Sigmoid colon (tissue), 6 donors: ENCODE measurements at regions not wholly inside any gene's neighbourhood (a gene's known extent, or its start where the extent isn't known, plus 50 kb on each side); places are given as distances from the start of the nearest gene placed in this dataset.

Source experiments
- DNase-seq: peaks from one replicate; pipeline ENCODE4 v3.0.0-alpha.2; 2019
- H3K27ac ChIP-seq, 4 donors: fragments of 200-600 bp; sonication (generic); one replicate each; pipeline ENCODE4 v1.5.1; 2016 to 2019; ENCODE audit warnings: mild to moderate bottlenecking in 1 of 4
- H3K27me3 ChIP-seq, 3 donors: fragments of 200-600 bp; sonication (generic); one replicate each; pipeline ENCODE4 v1.5.1; 2019; ENCODE audit warnings: mild to moderate bottlenecking in 1 of 3
- H3K36me3 ChIP-seq, 4 donors: fragments of 200-600 bp; sonication (generic); one replicate each; pipeline ENCODE4 v1.5.1; 2016 to 2019
- H3K4me1 ChIP-seq, 4 donors: fragments of 200-600 bp; sonication (generic); one replicate each; pipeline ENCODE4 v1.5.1; 2017 to 2019
- H3K4me3 ChIP-seq, 4 donors: fragments of 200-600 bp; sonication (generic); one replicate each; pipeline ENCODE4 v1.5.1; 2017 to 2019; ENCODE audit warnings: mild to moderate bottlenecking in 2 of 4, moderate library complexity in 1 of 4
- H3K9me3 ChIP-seq, 4 donors: fragments of 200-600 bp in 3 of 4; sonication (generic) in 3 of 4; one replicate each; pipeline versions ENCODE4 v1.5.1 to v1.6.1; 2013 to 2019
- CTCF ChIP-seq, 4 experiments: fragments of 450-650 bp in 3 of 4; fragments of 200-600 bp in 1 of 4; IDR thresholded peaks; one replicate each; pipeline ENCODE4 v1.5.1; 2016 to 2019; ENCODE audit warnings: antibody characterized with exemption in 4 of 4, mild to moderate bottlenecking in 3 of 4, moderate library complexity in 2 of 4
- EP300 ChIP-seq, 4 donors: sonication (generic); formaldehyde crosslinking; IDR thresholded peaks; one replicate each; pipeline ENCODE4 v1.6.1; 2017; ENCODE audit warnings: antibody characterized with exemption in 4 of 4
- POLR2A ChIP-seq, 2 donors: fragments of 450-650 bp; IDR thresholded peaks; one replicate each; pipeline ENCODE4 v1.6.1; 2016; ENCODE audit warnings: antibody characterized with exemption in 2 of 2, mild to moderate bottlenecking in 2 of 2, moderate library complexity in 2 of 2
- POLR2AphosphoS5 ChIP-seq, 4 donors: sonication (generic); formaldehyde crosslinking; IDR thresholded peaks; one replicate each; pipeline ENCODE4 v1.6.1; 2017; ENCODE audit warnings: antibody characterized with exemption in 4 of 4
- WGBS, 2 donors: extraction: QIAGEN DNeasy Blood & Tissue Kit; methylation state at CpG; one replicate each; pipeline ENCODE4 v1.1.7; 2013; 5-methylcytosine and 5-hydroxymethylcytosine counted together
- intact Hi-C: fragments of 100-400 bp; cut with DNase I; formaldehyde crosslinking; loops from one replicate; pipeline ENCODE4 v1.15.1; 2023
- donor health status: healthy with polysubstance abuse.
- donor health status: healthy.

- H3K4me1 ChIP-seq: no peaks in the 10 kb centered on the region
- WGBS, 2 donors: 92% methylated on average over 4 of the region's 4 CpGs
Measured at GRCh38 chr13:73536865-73537264, 478.1 kb downstream of the KLF5 start.

DNA sequence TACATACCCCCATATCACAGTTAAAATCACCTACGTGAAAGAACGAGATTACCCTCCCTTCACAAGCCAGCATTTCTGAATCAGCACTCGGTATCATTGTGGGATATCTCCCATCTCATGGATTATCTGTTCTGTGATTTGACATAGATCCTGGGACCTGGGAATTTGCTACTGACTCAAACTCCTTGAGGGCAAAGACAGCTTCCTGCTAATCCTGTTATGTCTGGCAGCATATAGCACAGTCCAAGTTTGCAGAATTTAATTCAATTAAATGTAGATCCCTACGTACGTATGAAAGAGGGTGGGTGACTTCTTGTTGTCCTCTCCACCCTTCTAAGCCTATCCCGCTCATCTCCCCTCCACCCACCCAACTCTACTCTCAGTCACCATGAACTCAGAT is 476.5 kb downstream of the KLF5 start:
- H3K4me3 ChIP-seq: no peak overlapping the region
- H3K36me3 ChIP-seq: no peaks in the 10 kb centered on the region
- H3K27me3 ChIP-seq: no peaks in the 10 kb centered on the region
- H3K27ac ChIP-seq: no peak overlapping the region
- no peaks in the 10 kb centered on the region for H3K4me1 ChIP-seq
- 94 to 96% methylated on average over 6 of the region's 6 CpGs for WGBS, 2 donors
- DNase-seq: no peak
- no peaks in the 10 kb centered on the region for H3K9me3 ChIP-seq
- intact Hi-C loops: no loop called here
- TF ChIP-seq POLR2A (IDR thresholded peaks at IDR 0.05) (no peak), EP300 (IDR thresholded peaks at IDR 0.05) (no peak), POLR2AphosphoS5 (IDR thresholded peaks at IDR 0.05) (no peak), CTCF (IDR thresholded peaks at IDR 0.05) (no peak)

More at GRCh38 chr13:73536865-73537264, 478.1 kb downstream of the KLF5 start:
- DNase-seq: no peak
- intact Hi-C loops: no loop called here
- no peak for TF ChIP-seq CTCF (IDR thresholded peaks at IDR 0.05)
- TF ChIP-seq POLR2A (IDR thresholded peaks at IDR 0.05): no peak
- no peak for TF ChIP-seq POLR2AphosphoS5 (IDR thresholded peaks at IDR 0.05)
- no peak for TF ChIP-seq EP300 (IDR thresholded peaks at IDR 0.05)
- H3K9me3 ChIP-seq: no peaks in the 10 kb centered on the region
- no peak overlapping the region for H3K4me3 ChIP-seq
- no peaks in the 10 kb centered on the region for H3K27me3 ChIP-seq
- no peak overlapping the region for H3K27ac ChIP-seq
- H3K36me3 ChIP-seq: no peaks in the 10 kb centered on the region

DNA sequence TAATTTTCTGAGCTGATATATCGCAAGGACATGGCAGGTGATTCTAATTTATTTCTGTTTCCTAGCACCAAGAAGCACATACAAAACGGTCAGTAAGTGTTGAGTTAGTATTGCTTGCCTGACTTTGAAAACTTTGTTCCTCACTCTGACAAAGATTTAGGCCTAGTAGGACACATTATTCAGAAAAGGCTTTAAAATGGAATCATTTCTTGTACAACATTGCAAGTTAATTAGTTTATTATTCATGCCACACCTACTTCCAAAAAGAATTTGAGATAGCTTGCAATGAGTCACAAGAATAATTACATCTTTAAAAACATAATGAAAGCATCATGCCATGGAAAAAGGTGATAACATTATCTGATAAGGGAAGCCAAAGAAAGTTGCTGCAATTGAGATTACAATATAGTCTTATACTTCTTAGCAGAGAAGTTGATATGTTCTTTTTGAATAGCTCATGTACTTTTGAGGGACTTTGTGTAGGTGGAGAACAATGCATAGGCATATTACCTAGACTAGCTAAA is 474.2 kb downstream of the KLF5 start:
- H3K4me1 ChIP-seq: no peaks in the 10 kb centered on the region
- H3K36me3 ChIP-seq: no peaks in the 10 kb centered on the region
- TF ChIP-seq CTCF (IDR thresholded peaks at IDR 0.05) (no peak), POLR2A (IDR thresholded peaks at IDR 0.05) (no peak), POLR2AphosphoS5 (IDR thresholded peaks at IDR 0.05) (no peak), EP300 (IDR thresholded peaks at IDR 0.05) (no peak)
- DNase-seq: no peak
- no peak overlapping the region for H3K27ac ChIP-seq
- intact Hi-C loops: no loop called here
- 50 to 70% methylated on average over 2 of the region's 2 CpGs for WGBS, 2 donors
- H3K4me3 ChIP-seq: no peak overlapping the region
- H3K27me3 ChIP-seq: no peaks in the 10 kb centered on the region
- no peaks in the 10 kb centered on the region for H3K9me3 ChIP-seq

- no peak overlapping the region for H3K27ac ChIP-seq
- no peaks in the 10 kb centered on the region for H3K36me3 ChIP-seq
- no peaks in the 10 kb centered on the region for H3K4me1 ChIP-seq
- 95% methylated on average over 4 of the region's 4 CpGs for WGBS, 2 donors
- H3K9me3 ChIP-seq: no peaks in the 10 kb centered on the region
- intact Hi-C loops: no loop called here
- no peak for DNase-seq
- H3K27me3 ChIP-seq: no peaks in the 10 kb centered on the region
- no peak for TF ChIP-seq POLR2A (IDR thresholded peaks at IDR 0.05)
- no peak for TF ChIP-seq POLR2AphosphoS5 (IDR thresholded peaks at IDR 0.05)
- TF ChIP-seq EP300 (IDR thresholded peaks at IDR 0.05): no peak
- no peak for TF ChIP-seq CTCF (IDR thresholded peaks at IDR 0.05)
- H3K4me3 ChIP-seq: no peak overlapping the region
Measured at GRCh38 chr13:73532582-73532981, 473.8 kb downstream of the KLF5 start.

DNA sequence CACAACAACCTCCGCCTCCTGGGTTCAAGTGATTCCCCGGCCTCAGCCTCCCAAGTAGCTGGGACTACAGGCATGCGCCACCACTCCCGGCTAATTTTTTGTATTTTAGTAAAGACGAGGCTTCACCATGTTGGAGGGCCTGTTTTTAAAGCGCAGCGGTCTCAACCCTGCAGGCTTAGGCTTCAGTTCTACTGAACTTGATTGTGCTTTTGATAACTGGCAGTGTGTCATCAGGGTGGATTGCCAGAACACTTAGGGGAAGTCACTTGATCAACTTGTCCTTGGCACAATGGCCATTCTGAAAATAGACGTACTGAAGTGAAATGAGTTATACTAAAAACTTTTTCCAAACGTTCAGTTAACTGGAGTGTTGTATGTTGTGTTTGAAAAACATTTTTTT is 472.2 kb downstream of the KLF5 start:
- H3K27me3 ChIP-seq: no peaks in the 10 kb centered on the region

More for the DNA sequence above, 472.2 kb downstream of the KLF5 start:
- intact Hi-C loops: no loop called here
- no peak overlapping the region for H3K4me3 ChIP-seq
- H3K4me1 ChIP-seq: no peaks in the 10 kb centered on the region
- no peaks in the 10 kb centered on the region for H3K36me3 ChIP-seq
- H3K27ac ChIP-seq: no peak overlapping the region
- H3K9me3 ChIP-seq: no peaks in the 10 kb centered on the region
- no peak for DNase-seq
- WGBS, 2 donors: 84 to 92% methylated on average over 9 of the region's 9 CpGs
- no peak for TF ChIP-seq CTCF (IDR thresholded peaks at IDR 0.05)
- no peak for TF ChIP-seq POLR2A (IDR thresholded peaks at IDR 0.05)
- TF ChIP-seq POLR2AphosphoS5 (IDR thresholded peaks at IDR 0.05): no peak
- TF ChIP-seq EP300 (IDR thresholded peaks at IDR 0.05): no peak
